Keratinocyte (primary cell): ENCODE measurements at regions not wholly inside any gene's neighbourhood (a gene's known extent, or its start where the extent isn't known, plus 50 kb on each side); places are given as distances from the start of the nearest gene placed in this dataset.
A peak's percentile ranks its signal among the peaks of the same experiment; 100 is the strongest.

Experiments
- DNase-seq: peaks from one replicate; pipeline ENCODE4 v3.0.0-alpha.2; 2011; ENCODE audit warnings: low read depth, missing footprints, low spot score
- FAIRE-seq: peaks from 2 replicates; lab custom pipeline; 2011; peaks lifted over from hg19 to GRCh38; lab: Jason Lieb, UNC
- H2AFZ ChIP-seq: 2 replicates; pipeline ENCODE4 v1.6.0; 2012; ENCODE audit warnings: low read length, control low read depth, inconsistent platforms; ENCODE audit not compliant: control insufficient read depth
- H3K27ac ChIP-seq: 2 replicates; pipeline ENCODE4 v1.5.1; 2011; ENCODE audit warnings: low read length; ENCODE audit not compliant: control insufficient read depth, insufficient read depth
- H3K27me3 ChIP-seq: 3 replicates; pipeline ENCODE4 v1.6.0; 2011; ENCODE audit warnings: low read length; ENCODE audit not compliant: control insufficient read depth, insufficient read depth; ENCODE audit errors: extremely low read depth
- H3K36me3 ChIP-seq, 2 experiments: 2 replicates in 1 of 2; 3 replicates in 1 of 2; pipeline ENCODE4 v1.5.1; 2011; ENCODE audit warnings: low read length in 2 of 2, mild to moderate bottlenecking in 1 of 2; ENCODE audit not compliant: control insufficient read depth in 2 of 2, insufficient read depth in 2 of 2; ENCODE audit errors: extremely low read depth in 1 of 2
- H3K4me1 ChIP-seq: 3 replicates; pipeline ENCODE4 v1.5.1; 2011; ENCODE audit warnings: low read length; ENCODE audit not compliant: control insufficient read depth, insufficient read depth; ENCODE audit errors: extremely low read depth
- H3K4me2 ChIP-seq: 3 replicates; pipeline ENCODE4 v1.6.0; 2011; ENCODE audit warnings: low read depth, low read length; ENCODE audit not compliant: control insufficient read depth, insufficient read depth; ENCODE audit errors: extremely low read depth
- H3K4me3 ChIP-seq, 3 experiments: fragments of 200-600 bp in 1 of 3; sonication (generic) in 1 of 3; 2 replicates in 2 of 3; 3 replicates in 1 of 3; pipeline ENCODE4 v1.5.1; 2011 to 2016; ENCODE audit warnings: low read length in 3 of 3, mild to moderate bottlenecking in 3 of 3, control low read depth in 2 of 3, inconsistent platforms in 1 of 3, low read depth in 1 of 3, mixed read lengths in 1 of 3, mixed run types in 1 of 3, moderate library complexity in 1 of 3; ENCODE audit not compliant: control insufficient read depth in 2 of 3, insufficient read depth in 2 of 3; ENCODE audit errors: extremely low read depth in 1 of 3
- H3K79me2 ChIP-seq: 2 replicates; pipeline ENCODE4 v1.6.0; 2012; ENCODE audit warnings: low read length; ENCODE audit not compliant: control insufficient read depth, insufficient read depth
- H3K9ac ChIP-seq: 3 replicates; pipeline ENCODE4 v1.6.0; 2011; ENCODE audit warnings: low read length; ENCODE audit not compliant: control insufficient read depth, insufficient read depth; ENCODE audit errors: extremely low read depth
- H3K9me1 ChIP-seq: 3 replicates; pipeline ENCODE4 v1.6.0; 2011; ENCODE audit warnings: low read length; ENCODE audit not compliant: control insufficient read depth, insufficient read depth; ENCODE audit errors: extremely low read depth
- H3K9me3 ChIP-seq: 2 replicates; pipeline ENCODE4 v1.5.1; 2012; ENCODE audit warnings: low read depth, low read length; ENCODE audit not compliant: control insufficient read depth
- H4K20me1 ChIP-seq: 3 replicates; pipeline ENCODE4 v1.6.0; 2011; ENCODE audit warnings: low read length; ENCODE audit not compliant: control insufficient read depth, insufficient read depth; ENCODE audit errors: extremely low read depth
- EZH2 ChIP-seq: IDR thresholded peaks from one replicate; pipeline ENCODE4 v1.6.1; 2012; ENCODE audit warnings: inconsistent platforms, mild to moderate bottlenecking, low read length, moderate library complexity
- dilution Hi-C: fragments of 300-500 bp; cut with MboI; formaldehyde crosslinking; loops from one replicate; pipeline ENCODE4 v1.7.0; 2020; ENCODE audit warnings: low sequenced_read_pairs; ENCODE audit not compliant: extremely low pct_ligation_motif_present
- TF ChIP-seq, protein P1 (sequence below), 3 experiments: IDR thresholded peaks in 1 of 3; conservative IDR thresholded peaks in 1 of 3; optimal IDR thresholded peaks in 1 of 3; 2 replicates in 2 of 3; 3 replicates in 1 of 3; pipeline versions ENCODE3 to v1.5.1; 2011; ENCODE audit warnings: low read length in 3 of 3, mild to moderate bottlenecking in 3 of 3, moderate library complexity in 2 of 3, control low read depth in 1 of 3, inconsistent platforms in 1 of 3; ENCODE audit not compliant: insufficient read depth in 2 of 3; ENCODE audit errors: extremely low read depth in 1 of 3

DNA sequence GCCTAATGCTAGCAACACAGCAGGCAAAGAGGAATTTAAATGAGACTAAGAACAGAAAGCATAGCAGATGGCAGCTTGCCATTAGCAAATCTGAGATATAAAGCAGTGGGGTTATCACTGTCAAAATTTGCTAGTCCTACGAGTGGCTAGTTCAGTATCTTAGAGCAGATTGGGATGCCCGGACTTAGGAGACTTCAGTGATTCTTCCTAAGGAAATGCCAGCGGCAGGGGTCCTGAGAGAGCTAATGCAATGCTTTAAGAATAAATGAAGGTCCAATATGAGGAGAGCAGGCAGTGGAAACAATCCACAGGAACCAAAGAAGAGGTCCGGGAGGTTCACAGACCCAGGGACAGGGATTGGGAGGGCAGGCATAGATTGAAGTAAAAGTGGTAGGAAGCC, 169.3 kb upstream of the NPSR1 start:
- H3K79me2 ChIP-seq: no peaks in the 10 kb centered on the region
- no peak overlapping the region for H3K27ac ChIP-seq
- DNase-seq (no peak), FAIRE-seq (no peak)
- no peaks in the 10 kb centered on the region for H3K9me1 ChIP-seq
- TF ChIP-seq, protein P1, sequence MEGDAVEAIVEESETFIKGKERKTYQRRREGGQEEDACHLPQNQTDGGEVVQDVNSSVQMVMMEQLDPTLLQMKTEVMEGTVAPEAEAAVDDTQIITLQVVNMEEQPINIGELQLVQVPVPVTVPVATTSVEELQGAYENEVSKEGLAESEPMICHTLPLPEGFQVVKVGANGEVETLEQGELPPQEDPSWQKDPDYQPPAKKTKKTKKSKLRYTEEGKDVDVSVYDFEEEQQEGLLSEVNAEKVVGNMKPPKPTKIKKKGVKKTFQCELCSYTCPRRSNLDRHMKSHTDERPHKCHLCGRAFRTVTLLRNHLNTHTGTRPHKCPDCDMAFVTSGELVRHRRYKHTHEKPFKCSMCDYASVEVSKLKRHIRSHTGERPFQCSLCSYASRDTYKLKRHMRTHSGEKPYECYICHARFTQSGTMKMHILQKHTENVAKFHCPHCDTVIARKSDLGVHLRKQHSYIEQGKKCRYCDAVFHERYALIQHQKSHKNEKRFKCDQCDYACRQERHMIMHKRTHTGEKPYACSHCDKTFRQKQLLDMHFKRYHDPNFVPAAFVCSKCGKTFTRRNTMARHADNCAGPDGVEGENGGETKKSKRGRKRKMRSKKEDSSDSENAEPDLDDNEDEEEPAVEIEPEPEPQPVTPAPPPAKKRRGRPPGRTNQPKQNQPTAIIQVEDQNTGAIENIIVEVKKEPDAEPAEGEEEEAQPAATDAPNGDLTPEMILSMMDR (optimal IDR thresholded peaks at IDR 0.05 in 1 of 3, IDR thresholded peaks at IDR 0.05 in 1 of 3, conservative IDR thresholded peaks at IDR 0.05 in 1 of 3; ENCODE audit: extremely low read depth in 1 of 3, insufficient read depth in 2 of 3, low read length in 3 of 3): no peak
- TF ChIP-seq EZH2: no peak
- no peaks in the 10 kb centered on the region for H3K36me3 ChIP-seq
- no peaks in the 10 kb centered on the region for H3K27me3 ChIP-seq
- no peak overlapping the region for H2AFZ ChIP-seq
- dilution Hi-C loops: no loop called here
- peaks cover 8% of the 10 kb centered on the region for H3K4me1 ChIP-seq
- no peaks in the 10 kb centered on the region for H4K20me1 ChIP-seq
- no peak overlapping the region for H3K4me3 ChIP-seq
- H3K9me3 ChIP-seq: no peaks in the 10 kb centered on the region
- no peak overlapping the region for H3K9ac ChIP-seq
- H3K4me2 ChIP-seq: no peak overlapping the region

DNA sequence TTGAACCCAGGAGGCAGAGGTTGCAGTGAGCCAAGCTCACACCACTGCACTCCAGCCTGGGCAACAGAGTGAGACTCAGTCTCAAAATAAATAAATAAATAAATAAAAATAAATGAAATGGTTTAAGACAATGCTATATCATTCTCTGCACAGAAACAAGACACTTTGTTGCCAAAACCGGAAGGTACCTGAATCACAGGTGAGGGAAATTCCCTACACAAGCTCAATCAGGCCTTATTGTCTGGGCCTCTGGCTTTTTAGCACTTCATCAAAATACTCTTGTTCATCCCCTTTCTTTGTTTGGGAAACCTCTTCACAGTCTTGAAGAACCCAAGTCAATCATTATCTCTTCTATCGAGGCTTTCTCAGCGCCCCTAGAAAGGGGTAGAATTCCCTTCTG, 166.1 kb upstream of the NPSR1 start:
- no peaks in the 10 kb centered on the region for H4K20me1 ChIP-seq
- H3K27me3 ChIP-seq: no peaks in the 10 kb centered on the region
- H3K9ac ChIP-seq: no peak overlapping the region
- no peaks in the 10 kb centered on the region for H3K9me3 ChIP-seq
- TF ChIP-seq, protein P1 (optimal IDR thresholded peaks at IDR 0.05 in 1 of 3, IDR thresholded peaks at IDR 0.05 in 1 of 3, conservative IDR thresholded peaks at IDR 0.05 in 1 of 3; ENCODE audit: extremely low read depth in 1 of 3, insufficient read depth in 2 of 3, low read length in 3 of 3): no peak
- TF ChIP-seq EZH2: no peak
- no peak overlapping the region for H3K4me3 ChIP-seq
- no peaks in the 10 kb centered on the region for H3K9me1 ChIP-seq
- dilution Hi-C loops: no loop called here
- no peaks in the 10 kb centered on the region for H3K36me3 ChIP-seq
- no peak overlapping the region for H2AFZ ChIP-seq
- DNase-seq: no peak
- peak; percentile 13 for FAIRE-seq
- peaks cover 4% of the 10 kb centered on the region for H3K4me1 ChIP-seq
- H3K79me2 ChIP-seq: no peaks in the 10 kb centered on the region
- H3K4me2 ChIP-seq: no peak overlapping the region
- H3K27ac ChIP-seq: no peak overlapping the region
